Skeletal muscle cell (primary cell): ENCODE measurements at regions not wholly inside any gene's neighbourhood (a gene's known extent, or its start where the extent isn't known, plus 50 kb on each side); places are given as distances from the start of the nearest gene placed in this dataset.

ENCODE experiments used
- DNase-seq: peaks from one replicate; pipeline ENCODE4 v3.0.0-alpha.2; 2010; ENCODE audit warnings: low read depth
- H3K4me3 ChIP-seq: 2 replicates; pipeline ENCODE4 v1.5.1; 2011; ENCODE audit warnings: low read depth, mild to moderate bottlenecking, control low read depth, low read length, moderate library complexity

GRCh38 chr6:169847901-169848311 is 96.5 kb downstream of the ERMARD start:
- no peak for DNase-seq
- no peak overlapping the region for H3K4me3 ChIP-seq

- H3K4me3 ChIP-seq, result no peak overlapping the region
- DNase-seq, result no peak
Measured at GRCh38 chr6:169847141-169847674, 95.8 kb downstream of the ERMARD start.

- no peak overlapping the region for H3K4me3 ChIP-seq
- no peak for DNase-seq
Measured at GRCh38 chr6:169846286-169847056, 95.0 kb downstream of the ERMARD start.

- H3K4me3 ChIP-seq, result no peak overlapping the region
- DNase-seq, result no peak
Measured at GRCh38 chr6:169845426-169846285, 94.2 kb downstream of the ERMARD start.

- DNase-seq, result no peak
- H3K4me3 ChIP-seq, result no peak overlapping the region
Measured at GRCh38 chr6:169844946-169845345, 93.5 kb downstream of the ERMARD start.

GRCh38 chr6:169843991-169844390 is 92.6 kb downstream of the ERMARD start:
- H3K4me3 ChIP-seq, result no peak overlapping the region
- DNase-seq, result no peak

GRCh38 chr6:169843110-169843509 is 91.7 kb downstream of the ERMARD start:
- no peak overlapping the region for H3K4me3 ChIP-seq
- no peak for DNase-seq

- DNase-seq, result no peak
- H3K4me3 ChIP-seq, result no peak overlapping the region
Measured at GRCh38 chr6:169841907-169842606, 90.6 kb downstream of the ERMARD start.

GRCh38 chr6:169841251-169841650 is 89.8 kb downstream of the ERMARD start:
- no peak overlapping the region for H3K4me3 ChIP-seq
- DNase-seq, result no peak

- no peak overlapping the region for H3K4me3 ChIP-seq
- DNase-seq, result no peak
Measured at GRCh38 chr6:169839898-169840631, 88.6 kb downstream of the ERMARD start.

GRCh38 chr6:169839493-169839892 is 88.1 kb downstream of the ERMARD start:
- H3K4me3 ChIP-seq, result no peak overlapping the region
- no peak for DNase-seq

GRCh38 chr6:169839029-169839481 is 87.6 kb downstream of the ERMARD start:
- no peak overlapping the region for H3K4me3 ChIP-seq
- no peak for DNase-seq

- no peak overlapping the region for H3K4me3 ChIP-seq
- DNase-seq, result no peak
Measured at GRCh38 chr6:169838346-169839028, 87.1 kb downstream of the ERMARD start.

- H3K4me3 ChIP-seq, result no peak overlapping the region
- DNase-seq, result no peak
Measured at GRCh38 chr6:169837529-169838250, 86.3 kb downstream of the ERMARD start.

GRCh38 chr6:169833258-169833794 is 81.9 kb downstream of the ERMARD start:
- H3K4me3 ChIP-seq, result no peak overlapping the region
- no peak for DNase-seq

- H3K4me3 ChIP-seq, result no peak overlapping the region
- no peak for DNase-seq
Measured at GRCh38 chr6:169832247-169832948, 81.0 kb downstream of the ERMARD start.
